GM12875 (cell line): ENCODE measurements at regions not wholly inside any gene's neighbourhood (a gene's known extent, or its start where the extent isn't known, plus 50 kb on each side); places are given as distances from the start of the nearest gene placed in this dataset.
"Not testable (repeated sequence)": the region's sequence is repeated elsewhere in the genome, so short reads cannot be mapped to it uniquely, and the experiment has no call there.

Experiments
- H3K4me3 ChIP-seq: one replicate; pipeline ENCODE4 v1.5.1; 2011; ENCODE audit warnings: low read depth, low read length, control low read depth
- CTCF ChIP-seq: IDR thresholded peaks from 2 replicates; pipeline ENCODE4 v1.5.1; 2011; ENCODE audit warnings: low read depth, mild to moderate bottlenecking, control low read depth, inconsistent platforms, low read length, moderate library complexity, borderline replicate concordance; ENCODE audit not compliant: insufficient read depth

GRCh38 chr12:89774645-89775044 lies 66.0 kb upstream of the ATP2B1 start:
- no peak for TF ChIP-seq CTCF
- no peak overlapping the region for H3K4me3 ChIP-seq

- no peak for TF ChIP-seq CTCF
- no peak overlapping the region for H3K4me3 ChIP-seq
Measured at GRCh38 chr12:89770391-89770790, 61.8 kb upstream of the ATP2B1 start.

- H3K4me3 ChIP-seq = no peak overlapping the region
- no peak for TF ChIP-seq CTCF
Measured at GRCh38 chr12:89769483-89769818, 60.8 kb upstream of the ATP2B1 start.

- no peak overlapping the region for H3K4me3 ChIP-seq
- no peak for TF ChIP-seq CTCF
Measured at GRCh38 chr12:89768586-89769482, 60.2 kb upstream of the ATP2B1 start.

GRCh38 chr12:89765959-89766824 lies 57.6 kb upstream of the ATP2B1 start:
- H3K4me3 ChIP-seq = no peak overlapping the region

GRCh38 chr12:89764164-89764563 lies 55.5 kb upstream of the ATP2B1 start:
- H3K4me3 ChIP-seq = not testable (repeated sequence)

More at GRCh38 chr12:89765959-89766824, 57.6 kb upstream of the ATP2B1 start:
- TF ChIP-seq CTCF = no peak

- no peak overlapping the region for H3K4me3 ChIP-seq
- TF ChIP-seq CTCF = no peak
Measured at GRCh38 chr12:89762498-89763170, 54.0 kb upstream of the ATP2B1 start.
